ENCODE measurements at regions not wholly inside any gene's neighbourhood (a gene's known extent, or its start where the extent isn't known, plus 50 kb on each side); places are given as distances from the start of the nearest gene placed in this dataset.
"Not testable (repeated sequence)": the region's sequence is repeated elsewhere in the genome, so short reads cannot be mapped to it uniquely, and the experiment has no call there.

DNA sequence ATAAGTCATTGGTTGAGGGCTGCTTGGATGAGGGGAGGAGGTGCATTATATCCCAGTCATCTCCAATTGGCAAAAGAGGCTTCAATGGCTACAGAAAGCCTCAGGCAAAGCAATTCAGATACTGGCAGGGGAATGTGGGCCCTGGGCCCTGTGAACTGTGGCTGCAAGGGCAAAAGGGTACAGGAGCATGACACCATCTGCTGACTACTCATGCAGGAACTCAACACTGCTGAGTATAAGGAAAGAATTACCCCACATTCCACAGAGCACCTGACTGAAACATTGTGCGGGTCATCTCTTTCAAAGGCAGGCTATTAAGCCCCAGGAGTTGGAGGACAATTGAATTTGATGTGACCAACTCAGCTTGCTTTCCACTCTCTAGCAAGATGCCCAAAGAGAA, 92.1 kb upstream of the SPTLC3 start:
- no peak for DNase-seq (ENCODE audit: extremely low read depth, low read depth)

DNA sequence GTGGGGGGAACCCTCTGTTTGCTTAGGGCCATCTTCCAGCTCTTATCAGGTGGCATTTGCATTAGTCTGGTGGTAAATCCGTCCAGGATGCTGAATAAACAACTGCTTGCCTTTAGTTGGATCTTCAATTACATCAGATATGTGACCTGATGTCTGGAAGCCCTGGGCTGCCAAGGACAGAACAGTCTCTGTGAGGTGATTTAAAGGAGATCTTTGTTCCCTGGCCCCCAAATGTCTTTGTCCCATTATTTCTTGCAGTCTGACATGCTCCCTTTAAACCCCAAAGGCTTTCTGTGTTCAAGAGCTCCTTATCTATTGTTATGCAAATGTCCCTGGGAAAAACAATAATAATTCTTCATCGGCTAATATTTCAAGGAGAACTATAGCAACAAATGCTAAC, 84.6 kb upstream of the SPTLC3 start:
- DNase-seq (ENCODE audit: extremely low read depth, low read depth) = no peak

DNA sequence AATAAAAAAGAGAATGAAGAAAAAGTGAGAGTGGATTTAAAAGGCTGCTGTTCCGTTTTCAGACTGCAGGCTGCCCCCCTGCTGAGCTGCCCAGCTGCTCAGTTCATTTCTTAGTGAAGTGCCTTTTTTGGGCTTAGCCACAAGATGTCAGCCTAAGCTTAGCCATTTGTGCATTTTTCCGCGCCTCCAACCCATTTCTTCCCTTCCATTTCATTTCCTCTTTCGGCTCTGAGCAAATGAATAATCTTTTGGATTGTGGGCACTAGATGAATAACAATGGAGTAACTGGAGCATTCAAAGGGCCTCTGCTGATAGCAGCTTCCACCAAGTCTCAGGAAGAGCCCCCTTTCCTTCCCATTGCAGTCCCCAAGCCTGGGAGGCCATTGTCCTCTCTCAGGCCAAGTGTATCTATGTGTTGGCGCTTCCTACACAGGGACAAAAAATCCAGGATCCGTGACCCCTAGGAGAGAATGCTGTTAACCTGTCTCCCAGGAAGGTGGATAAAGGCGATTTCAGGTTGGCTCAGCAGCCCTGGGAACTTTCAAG, 83.5 kb upstream of the SPTLC3 start:
- DNase-seq (ENCODE audit: extremely low read depth, low read depth) = peak; percentile 74

DNA sequence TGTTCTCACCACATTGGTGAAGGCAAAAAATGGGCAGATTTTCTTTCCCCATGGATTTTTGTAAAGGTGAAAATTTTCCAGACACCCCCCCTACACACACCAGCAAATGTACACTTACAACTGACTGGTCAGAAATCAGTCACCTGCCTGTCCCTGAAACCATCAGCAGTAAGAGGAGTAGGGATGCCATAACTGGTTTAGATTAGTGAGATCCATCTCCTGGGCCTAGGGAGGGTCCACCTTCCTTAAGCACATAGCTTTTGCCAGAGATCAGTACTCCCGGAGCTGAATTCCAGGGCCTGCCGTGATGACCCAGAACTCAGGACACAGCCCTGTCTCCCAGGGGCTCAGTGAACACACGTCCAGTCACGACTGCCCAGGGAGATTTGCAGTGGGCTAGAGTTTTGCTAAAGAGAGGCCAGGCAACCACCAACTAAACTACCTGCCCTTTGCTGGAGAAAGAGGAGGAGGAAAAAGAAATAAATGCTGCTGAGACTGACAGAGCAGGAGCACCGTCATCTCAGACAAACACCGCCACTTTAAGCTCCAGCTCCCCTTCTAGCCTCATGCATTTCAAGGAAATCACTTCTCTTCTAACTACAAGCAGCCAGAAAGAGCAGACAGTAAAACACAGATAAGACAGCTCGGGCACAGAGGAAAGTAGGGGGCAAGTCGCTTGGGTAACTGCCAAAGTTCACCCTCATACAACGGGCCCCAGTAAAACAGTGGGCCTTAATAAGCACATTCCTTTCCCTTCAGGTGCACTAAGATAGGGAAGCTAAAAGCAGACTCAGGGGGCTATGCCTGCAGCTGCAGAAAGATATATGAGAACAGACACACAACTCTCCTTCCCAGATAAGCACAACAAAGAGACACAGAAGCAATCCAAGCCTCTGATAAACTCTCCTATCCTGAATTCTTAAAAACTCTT, 82.6 kb upstream of the SPTLC3 start:
- DNase-seq (ENCODE audit: extremely low read depth, low read depth) = no peak

DNA sequence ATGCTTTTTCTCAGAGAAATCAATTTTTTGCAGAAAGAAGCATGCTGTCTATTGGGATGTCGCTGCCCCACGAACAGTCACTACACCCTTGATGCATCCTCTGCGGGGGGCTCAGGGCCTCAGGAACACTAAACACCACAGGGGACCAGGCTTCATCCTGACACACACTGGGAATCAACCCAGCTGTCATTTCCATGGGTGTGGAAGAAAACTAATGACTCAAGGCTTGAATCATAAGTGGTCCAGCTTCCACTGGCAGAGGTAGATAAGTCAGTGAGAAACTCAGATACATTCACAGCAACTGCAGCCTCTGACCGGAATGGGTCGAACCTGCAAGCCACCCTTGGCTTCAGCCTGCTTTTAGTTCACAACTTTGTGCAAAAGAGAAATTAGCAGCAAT, 81.3 kb upstream of the SPTLC3 start:
- no peak for DNase-seq (ENCODE audit: extremely low read depth, low read depth)

DNA sequence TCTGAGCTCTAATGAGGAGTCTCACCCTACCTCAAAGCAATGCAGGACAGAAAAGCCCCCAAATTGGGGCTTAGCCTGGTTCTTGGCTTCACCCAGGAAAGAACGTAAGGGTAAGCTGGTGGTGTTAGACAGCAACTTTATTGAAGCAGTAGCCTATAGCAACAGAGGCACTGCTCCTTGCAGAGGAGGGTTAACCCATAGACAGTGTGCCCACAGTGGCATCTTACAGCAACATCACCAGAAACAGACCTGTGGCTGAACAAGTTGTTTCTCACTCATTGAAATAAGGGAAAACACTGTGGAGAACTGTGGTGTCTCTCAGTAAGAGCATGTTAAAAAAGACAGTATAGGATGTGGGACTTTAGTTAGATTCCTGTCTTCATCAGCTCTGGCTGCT, 80.4 kb upstream of the SPTLC3 start:
- no peak for DNase-seq (ENCODE audit: extremely low read depth, low read depth)

DNA sequence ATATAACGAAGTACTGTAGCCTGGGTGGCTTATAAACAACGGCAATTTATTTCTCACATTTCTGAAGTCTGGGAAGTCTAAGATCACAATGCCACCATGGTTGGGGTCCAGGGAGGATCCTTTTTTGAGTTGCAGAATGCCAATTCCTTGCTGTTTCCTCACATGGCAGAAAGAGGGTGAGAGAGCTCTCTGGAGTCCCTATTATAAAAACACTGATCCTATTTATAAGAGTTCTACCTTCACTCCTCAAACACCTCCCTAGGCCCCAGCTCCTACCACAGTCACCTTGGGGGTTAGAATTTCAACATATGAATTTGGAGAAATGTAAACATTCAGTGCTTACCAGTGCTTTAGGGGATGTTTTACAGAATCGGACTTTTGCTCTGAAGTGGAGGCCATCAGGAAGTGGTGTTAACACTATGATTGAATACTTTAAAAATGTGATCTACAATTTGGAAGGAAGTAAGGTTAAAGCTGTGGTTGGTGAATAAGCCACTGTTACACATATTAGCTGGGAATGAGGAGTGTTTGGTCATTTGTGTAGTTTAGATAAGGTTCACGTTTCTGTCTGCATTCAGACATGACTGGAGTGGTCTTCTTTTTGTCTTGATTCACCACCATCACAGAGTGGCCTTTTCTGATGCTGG, 79.9 kb upstream of the SPTLC3 start:
- DNase-seq (ENCODE audit: extremely low read depth, low read depth) = no peak

DNA sequence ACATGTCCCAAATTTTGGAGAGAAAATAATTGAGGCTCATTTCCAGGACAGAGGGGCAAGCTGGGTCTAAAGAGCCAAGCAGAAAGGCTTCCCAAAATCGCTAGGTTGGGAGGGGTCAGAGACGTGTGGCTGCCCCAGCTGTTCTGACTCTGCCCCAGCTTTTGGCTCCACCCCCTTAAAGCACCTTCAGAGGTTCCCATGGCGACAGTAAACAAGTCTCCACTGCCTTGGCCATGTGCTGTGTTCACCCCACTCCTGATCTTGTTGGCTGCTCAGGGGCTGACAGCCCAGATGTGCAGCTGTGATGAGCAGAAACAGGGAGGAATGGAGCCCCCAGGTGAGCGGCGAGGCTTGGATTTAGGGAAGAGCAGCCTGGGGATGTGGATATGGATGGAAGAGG, 72.8 kb upstream of the SPTLC3 start:
- DNase-seq (ENCODE audit: extremely low read depth, low read depth) = no peak

DNA sequence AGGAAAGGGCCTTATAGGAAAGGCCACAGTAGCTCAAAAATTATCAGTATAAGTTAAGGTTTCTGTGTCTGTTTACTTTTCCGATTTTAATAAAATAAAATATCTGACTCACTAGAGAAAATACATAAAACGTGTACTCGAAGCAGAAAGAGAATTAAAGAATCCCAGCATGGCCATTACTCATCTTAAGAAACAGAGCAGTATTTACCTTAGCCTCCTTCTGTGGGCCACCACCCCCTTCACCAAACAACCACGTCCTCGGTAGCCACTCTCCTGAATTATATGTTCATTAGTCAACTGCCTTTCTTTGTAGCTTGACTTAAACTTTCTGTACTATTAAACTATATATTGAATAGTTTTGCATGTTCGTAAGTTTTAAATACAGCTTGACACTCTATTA, 72.2 kb upstream of the SPTLC3 start:
- no peak for DNase-seq (ENCODE audit: extremely low read depth, low read depth)

DNA sequence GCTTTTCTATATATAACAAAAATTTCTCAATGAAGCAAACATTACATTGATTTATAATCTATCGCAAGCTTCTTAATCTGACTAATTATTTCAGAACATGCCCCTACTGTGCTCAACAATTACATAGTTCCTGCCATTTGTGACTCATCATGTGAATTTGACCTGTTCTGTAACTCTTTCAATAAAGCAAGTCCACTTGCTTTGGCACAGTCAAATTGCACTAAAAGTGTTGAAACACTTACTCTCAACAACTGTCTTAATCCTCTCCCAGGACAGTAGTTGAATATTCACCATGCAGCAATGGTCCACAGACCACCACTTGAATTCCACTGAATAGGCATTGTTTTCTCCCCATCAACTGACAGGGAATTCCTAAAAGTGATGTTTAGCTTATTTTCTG, 67.7 kb upstream of the SPTLC3 start:
- DNase-seq (ENCODE audit: extremely low read depth, low read depth) = no peak

DNA sequence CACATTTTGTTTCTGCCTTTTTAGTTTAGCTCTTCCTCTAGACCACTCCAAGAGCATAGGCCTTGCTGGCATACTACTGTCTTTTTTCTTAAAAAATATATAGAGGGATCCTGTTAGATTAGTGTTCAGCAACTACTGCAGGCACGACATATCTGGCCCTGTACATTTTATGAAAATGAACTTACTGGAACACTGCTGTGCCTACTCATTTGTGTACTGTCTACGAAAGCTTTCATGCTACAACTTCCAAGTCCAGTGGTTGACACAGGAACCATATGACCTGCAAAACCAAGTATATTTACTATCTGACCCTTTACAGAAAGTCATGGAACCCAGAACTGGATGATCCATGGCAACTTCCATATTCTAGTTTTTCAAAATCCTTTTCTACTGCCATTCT, 66.6 kb upstream of the SPTLC3 start:
- no peak for DNase-seq (ENCODE audit: extremely low read depth, low read depth)

DNA sequence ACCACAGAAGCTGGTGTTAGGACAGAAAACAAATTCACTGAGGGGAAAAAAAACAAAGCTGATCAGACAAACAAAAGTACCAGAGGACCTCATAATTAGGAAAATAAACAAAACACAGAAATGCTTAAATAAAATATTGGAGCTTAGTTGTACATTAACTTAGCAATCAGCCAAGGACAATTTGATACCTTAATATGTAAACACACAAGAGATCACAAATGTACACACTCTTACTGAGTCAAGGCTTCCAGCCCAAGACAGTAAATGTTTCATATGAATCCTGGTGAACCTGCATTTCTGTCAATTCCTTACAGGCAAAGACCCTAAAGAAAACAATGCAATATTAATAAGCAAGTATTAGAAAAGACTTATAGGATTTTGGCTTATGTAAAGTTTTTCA, 62.0 kb upstream of the SPTLC3 start:
- DNase-seq (ENCODE audit: extremely low read depth, low read depth) = no peak

DNA sequence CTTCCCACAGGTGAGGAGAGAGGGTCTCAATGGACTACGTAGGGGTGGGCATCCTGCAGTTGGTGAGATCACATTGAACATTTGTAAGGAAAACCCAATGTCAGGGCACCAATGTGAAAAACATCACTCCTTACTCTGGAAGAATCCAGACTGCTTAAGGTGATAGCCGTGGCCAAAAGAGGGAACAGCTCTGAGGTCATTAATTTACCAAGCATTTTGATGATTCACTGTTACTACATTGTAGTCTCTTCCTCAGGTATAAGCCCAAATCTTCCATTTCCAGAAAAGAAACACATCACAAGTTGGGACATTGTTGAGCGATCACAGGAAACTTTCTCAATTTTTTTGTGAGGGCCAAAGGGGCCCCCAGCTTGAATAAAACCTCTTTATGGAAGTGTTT, 61.1 kb upstream of the SPTLC3 start:
- no peak for DNase-seq (ENCODE audit: extremely low read depth, low read depth)

DNA sequence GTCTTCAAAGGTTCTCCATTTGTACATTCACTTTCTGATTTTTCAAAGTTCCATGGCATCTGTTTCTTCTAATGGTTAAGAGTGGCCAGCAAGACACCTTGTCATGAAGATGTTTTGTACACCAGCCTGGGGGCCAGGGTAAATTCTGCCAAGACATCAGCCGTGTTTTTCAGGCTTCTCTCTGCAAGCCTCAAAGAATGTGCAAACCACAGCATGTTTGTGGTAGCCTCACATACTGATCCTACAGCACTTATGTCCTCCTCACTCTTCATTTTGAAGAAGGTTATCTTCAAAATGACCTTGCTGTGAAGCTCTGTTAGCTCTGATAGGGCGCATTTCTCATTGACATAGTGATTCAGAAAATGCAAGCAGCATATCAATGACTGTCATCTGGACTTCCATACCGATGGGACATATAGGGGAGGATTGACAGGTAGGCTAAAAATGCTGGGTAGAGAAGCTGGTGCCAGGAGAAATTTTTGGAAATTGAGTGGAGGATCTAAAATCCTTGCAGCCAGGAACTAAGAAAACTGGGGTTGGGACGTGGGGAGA, 59.3 kb upstream of the SPTLC3 start:
- DNase-seq (ENCODE audit: extremely low read depth, low read depth) = no peak

DNA sequence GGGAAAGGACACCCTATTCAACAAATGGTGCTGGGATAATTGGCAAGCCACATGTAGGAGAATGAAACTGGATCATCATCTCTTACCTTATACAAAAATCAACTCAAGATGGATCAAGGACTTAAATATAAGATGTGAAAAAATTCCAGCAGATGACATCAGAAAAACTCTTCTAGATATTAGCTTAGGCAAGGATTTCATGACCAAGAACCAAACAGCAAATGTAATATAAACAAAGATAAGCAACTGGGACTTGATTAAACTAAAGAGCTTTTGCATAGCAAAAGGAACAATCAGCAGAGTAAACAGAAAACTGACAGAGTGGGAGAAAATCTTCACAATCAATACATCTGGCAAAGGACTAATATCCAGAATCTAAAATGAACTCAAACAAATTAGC, 54.5 kb upstream of the SPTLC3 start:
- DNase-seq (ENCODE audit: extremely low read depth, low read depth) = not testable (repeated sequence)

DNA sequence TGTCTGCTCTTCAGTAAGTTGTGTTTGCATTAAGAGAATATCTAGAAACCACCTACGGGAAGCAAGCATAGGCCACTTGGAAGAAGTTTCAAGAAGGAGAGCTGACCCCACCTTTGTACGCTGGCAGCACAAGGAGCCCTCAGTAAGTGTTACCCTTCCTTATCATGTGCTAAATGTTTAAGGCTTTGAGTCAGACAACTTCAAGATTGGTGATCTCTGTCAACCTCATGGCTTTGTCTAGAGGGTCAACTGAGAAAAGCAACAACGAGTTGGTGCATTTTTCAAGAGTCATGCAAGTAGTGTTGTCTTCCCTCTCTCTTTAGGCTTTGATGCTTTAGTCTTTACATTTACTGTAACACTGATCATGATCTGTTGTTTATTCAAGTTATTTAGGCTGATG, 53.2 kb upstream of the SPTLC3 start:
- DNase-seq (ENCODE audit: extremely low read depth, low read depth) = no peak

DNA sequence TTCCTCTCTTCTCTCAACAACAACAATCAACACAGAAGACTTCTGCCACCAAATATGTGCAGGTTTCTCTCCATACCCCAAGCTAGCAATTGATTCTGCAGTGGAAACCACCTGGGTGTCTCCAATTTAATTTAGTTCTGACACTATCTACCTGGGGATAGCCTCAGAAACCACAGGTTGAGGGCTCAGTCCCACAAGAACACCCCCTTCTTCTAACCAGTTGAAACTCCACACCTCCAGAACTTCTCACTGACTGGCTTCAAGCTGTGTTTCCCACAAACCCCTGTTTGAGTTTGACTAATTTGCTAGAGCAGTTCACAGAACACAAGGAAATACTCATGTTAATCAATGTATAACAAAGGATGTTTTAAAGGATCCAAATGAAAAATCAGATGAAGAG, 52.5 kb upstream of the SPTLC3 start:
- no peak for DNase-seq (ENCODE audit: extremely low read depth, low read depth)

DNA sequence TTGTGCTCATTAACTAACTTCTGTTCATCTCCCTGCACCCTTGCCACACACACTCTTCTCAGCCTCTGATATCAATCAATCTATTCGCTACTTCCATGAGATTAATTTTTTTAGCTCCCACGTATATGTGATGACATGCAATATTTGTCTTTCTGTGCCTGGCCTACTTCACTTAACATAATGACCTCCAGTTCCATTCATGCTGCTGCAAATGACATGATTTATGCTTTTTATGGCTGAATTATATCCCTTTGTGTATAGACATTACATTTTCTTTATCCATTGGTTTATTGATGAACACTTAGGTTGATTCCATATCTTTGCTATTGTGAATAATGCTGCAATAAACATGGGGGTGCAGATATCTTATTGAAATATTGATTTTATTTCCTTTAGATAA, 50.8 kb upstream of the SPTLC3 start:
- DNase-seq (ENCODE audit: extremely low read depth, low read depth) = no peak

Measured in NCI-H460 (cell line).